CD14-positive monocyte (primary cell): ENCODE measurements at regions not wholly inside any gene's neighbourhood (a gene's known extent, or its start where the extent isn't known, plus 50 kb on each side); places are given as distances from the start of the nearest gene placed in this dataset.

Experiments
- DNase-seq, 3 donors: peaks; one replicate each; pipeline ENCODE4 v3.0.0-alpha.2; 2011 to 2022
- H2AFZ ChIP-seq: 2 replicates; pipeline ENCODE4 v1.6.0; 2012; ENCODE audit warnings: mild to moderate bottlenecking, low read depth, low read length, inconsistent platforms; ENCODE audit not compliant: insufficient read depth, poor library complexity, severe bottlenecking
- H3K27ac ChIP-seq, 2 donors: 1 replicate in 1 of 2; 2 replicates in 1 of 2; pipeline ENCODE4 v1.5.1; 2012 to 2013; ENCODE audit warnings: low read length in 2 of 2, control low read depth in 1 of 2, inconsistent platforms in 1 of 2, low read depth in 1 of 2, mild to moderate bottlenecking in 1 of 2
- H3K27me3 ChIP-seq, 2 donors: one replicate each; pipeline versions ENCODE4 v1.6.0 to v1.6.1; 2011 to 2013; ENCODE audit warnings: low read length in 2 of 2; ENCODE audit not compliant: control insufficient read depth in 2 of 2, insufficient read depth in 2 of 2
- H3K36me3 ChIP-seq, 2 donors: replicated peaks in 1 of 2; 1 replicate in 1 of 2; 2 replicates in 1 of 2; pipeline versions ENCODE4 v1.5.1 to v1.6.1; 2012 to 2013; ENCODE audit warnings: low read length in 2 of 2, control low read depth in 1 of 2, inconsistent platforms in 1 of 2, mild to moderate bottlenecking in 1 of 2; ENCODE audit not compliant: insufficient read depth in 2 of 2, control insufficient read depth in 1 of 2
- H3K4me1 ChIP-seq, 2 donors: 1 replicate in 1 of 2; 2 replicates in 1 of 2; pipeline versions ENCODE4 v1.5.1 to v1.6.1; 2012 to 2013; ENCODE audit warnings: low read length in 2 of 2, control low read depth in 1 of 2, inconsistent platforms in 1 of 2, mild to moderate bottlenecking in 1 of 2, moderate library complexity in 1 of 2; ENCODE audit not compliant: insufficient read depth in 2 of 2, control insufficient read depth in 1 of 2
- H3K4me2 ChIP-seq: replicated peaks from 2 replicates; pipeline ENCODE3; 2012; ENCODE audit warnings: low read length, moderate library complexity, mild to moderate bottlenecking; ENCODE audit not compliant: poor library complexity, severe bottlenecking; ENCODE audit errors: extremely low read depth
- H3K4me3 ChIP-seq, 3 experiments: fragments of 200-600 bp in 1 of 3; sonication (generic) in 1 of 3; replicated peaks in 1 of 3; 1 replicate in 2 of 3; 2 replicates in 1 of 3; pipeline ENCODE4 v1.5.1; 2011 to 2013; ENCODE audit warnings: low read length in 3 of 3, mild to moderate bottlenecking in 3 of 3, control low read depth in 2 of 3, low read depth in 2 of 3, inconsistent platforms in 1 of 3, moderate library complexity in 1 of 3
- H3K79me2 ChIP-seq: 2 replicates; pipeline ENCODE4 v1.6.0; 2012; ENCODE audit warnings: mild to moderate bottlenecking, control low read depth, inconsistent platforms, low read length, moderate library complexity; ENCODE audit not compliant: insufficient read depth
- H3K9ac ChIP-seq: 2 replicates; pipeline ENCODE4 v1.6.0; 2017; ENCODE audit warnings: low read length, mild to moderate bottlenecking; ENCODE audit not compliant: insufficient read depth, poor library complexity, severe bottlenecking
- H3K9me3 ChIP-seq, 2 donors: replicated peaks in 1 of 2; 1 replicate in 1 of 2; 2 replicates in 1 of 2; pipeline versions ENCODE4 v1.5.1 to v1.6.1; 2012 to 2013; ENCODE audit warnings: low read length in 2 of 2, control low read depth in 1 of 2; ENCODE audit not compliant: control insufficient read depth in 1 of 2, insufficient read depth in 1 of 2
- H4K20me1 ChIP-seq: 2 replicates; pipeline ENCODE4 v1.6.0; 2012; ENCODE audit warnings: mild to moderate bottlenecking, low read length, control low read depth, moderate library complexity; ENCODE audit not compliant: insufficient read depth
- H3K27ac Mint-ChIP-seq, 7 donors: one replicate each; pipeline ENCODE4 v1.8.0; 2020; ENCODE audit warnings: mild to moderate bottlenecking in 7 of 7, mixed read lengths in 7 of 7, moderate library complexity in 6 of 7, inconsistent platforms in 2 of 7
- H3K27me3 Mint-ChIP-seq, 3 donors: one replicate each; pipeline ENCODE4 v1.8.0; 2021 to 2022; ENCODE audit warnings: low read depth in 3 of 3, mild to moderate bottlenecking in 3 of 3, mixed read lengths in 3 of 3, moderate library complexity in 3 of 3, inconsistent platforms in 1 of 3
- H3K36me3 Mint-ChIP-seq, 2 donors: one replicate each; pipeline ENCODE4 v1.8.0; 2020; ENCODE audit warnings: mixed read lengths in 2 of 2, inconsistent platforms in 1 of 2, mild to moderate bottlenecking in 1 of 2
- H3K4me1 Mint-ChIP-seq: one replicate; pipeline ENCODE4 v1.8.0; 2020; ENCODE audit warnings: mild to moderate bottlenecking, mixed read lengths
- H3K4me3 Mint-ChIP-seq, 2 donors: one replicate each; pipeline ENCODE4 v1.8.0; 2020; ENCODE audit warnings: mild to moderate bottlenecking in 2 of 2, mixed read lengths in 2 of 2, moderate library complexity in 1 of 2
- H3K9me3 Mint-ChIP-seq, 7 donors: one replicate each; pipeline ENCODE4 v1.8.0; 2020 to 2022; ENCODE audit warnings: mixed read lengths in 7 of 7, mild to moderate bottlenecking in 6 of 7, moderate library complexity in 6 of 7, inconsistent platforms in 2 of 7
- WGBS: methylation state at CpG from one replicate; pipeline ENCODE4 v1.1.5; 2013; ENCODE audit warnings: missing lambda C conversion rate; ENCODE audit not compliant: insufficient coverage; 5-methylcytosine and 5-hydroxymethylcytosine counted together
- intact Hi-C, 2 donors: fragments of 100-400 bp; cut with micrococcal nuclease; formaldehyde crosslinking; loops; one replicate each; pipeline versions ENCODE4 v1.15.0 to v1.15.1; 2023
- TF ChIP-seq, protein P1 (sequence below): fragments of 200-600 bp; IDR thresholded peaks from one replicate; pipeline ENCODE4 v1.8.0; 2022; ENCODE audit warnings: antibody characterized with exemption, mild to moderate bottlenecking

DNA sequence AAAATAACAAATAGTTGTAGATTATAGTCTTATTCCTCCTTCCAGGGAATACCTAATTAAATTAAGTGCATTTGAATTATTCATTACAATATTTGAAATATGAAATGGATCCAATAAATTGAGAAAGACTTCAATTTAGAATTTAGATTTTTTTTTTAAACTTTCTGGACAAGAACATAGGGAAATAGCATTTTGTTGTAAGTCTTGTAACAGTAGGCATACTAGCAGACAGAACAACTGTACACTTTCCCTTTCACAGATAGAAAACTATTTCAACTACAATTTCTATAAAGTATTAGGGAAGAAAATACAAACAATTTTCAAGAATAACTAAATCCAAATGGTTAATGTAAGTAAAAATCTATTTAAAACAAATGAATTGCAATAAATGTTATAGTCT, 577.5 kb downstream of the USP25 start:
- no peaks in the 10 kb centered on the region for H3K4me1 Mint-ChIP-seq
- no peaks in the 10 kb centered on the region for H3K27me3 Mint-ChIP-seq
- TF ChIP-seq, protein P1, sequence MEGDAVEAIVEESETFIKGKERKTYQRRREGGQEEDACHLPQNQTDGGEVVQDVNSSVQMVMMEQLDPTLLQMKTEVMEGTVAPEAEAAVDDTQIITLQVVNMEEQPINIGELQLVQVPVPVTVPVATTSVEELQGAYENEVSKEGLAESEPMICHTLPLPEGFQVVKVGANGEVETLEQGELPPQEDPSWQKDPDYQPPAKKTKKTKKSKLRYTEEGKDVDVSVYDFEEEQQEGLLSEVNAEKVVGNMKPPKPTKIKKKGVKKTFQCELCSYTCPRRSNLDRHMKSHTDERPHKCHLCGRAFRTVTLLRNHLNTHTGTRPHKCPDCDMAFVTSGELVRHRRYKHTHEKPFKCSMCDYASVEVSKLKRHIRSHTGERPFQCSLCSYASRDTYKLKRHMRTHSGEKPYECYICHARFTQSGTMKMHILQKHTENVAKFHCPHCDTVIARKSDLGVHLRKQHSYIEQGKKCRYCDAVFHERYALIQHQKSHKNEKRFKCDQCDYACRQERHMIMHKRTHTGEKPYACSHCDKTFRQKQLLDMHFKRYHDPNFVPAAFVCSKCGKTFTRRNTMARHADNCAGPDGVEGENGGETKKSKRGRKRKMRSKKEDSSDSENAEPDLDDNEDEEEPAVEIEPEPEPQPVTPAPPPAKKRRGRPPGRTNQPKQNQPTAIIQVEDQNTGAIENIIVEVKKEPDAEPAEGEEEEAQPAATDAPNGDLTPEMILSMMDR: no peak
- no peak for DNase-seq
- H3K79me2 ChIP-seq: no peaks in the 10 kb centered on the region
- no peaks in the 10 kb centered on the region for H3K27me3 ChIP-seq
- H3K27ac ChIP-seq: no peak overlapping the region
- no peaks in the 10 kb centered on the region for H3K36me3 ChIP-seq
- intact Hi-C loops: no loop called here
- no peak overlapping the region for H3K4me2 ChIP-seq
- no peaks in the 10 kb centered on the region for H3K36me3 Mint-ChIP-seq
- peaks cover 0 to 1% (median 0%) of the 10 kb centered on the region in 7 donors for H3K9me3 Mint-ChIP-seq
- no peak overlapping the region for H3K9ac ChIP-seq
- H4K20me1 ChIP-seq: no peaks in the 10 kb centered on the region
- no peak overlapping the region for H2AFZ ChIP-seq
- no peak overlapping the region for H3K4me3 Mint-ChIP-seq
- H3K4me3 ChIP-seq: no peak overlapping the region
- no peaks in the 10 kb centered on the region for H3K4me1 ChIP-seq
- H3K27ac Mint-ChIP-seq: no peak overlapping the region
- H3K9me3 ChIP-seq: no peaks in the 10 kb centered on the region

DNA sequence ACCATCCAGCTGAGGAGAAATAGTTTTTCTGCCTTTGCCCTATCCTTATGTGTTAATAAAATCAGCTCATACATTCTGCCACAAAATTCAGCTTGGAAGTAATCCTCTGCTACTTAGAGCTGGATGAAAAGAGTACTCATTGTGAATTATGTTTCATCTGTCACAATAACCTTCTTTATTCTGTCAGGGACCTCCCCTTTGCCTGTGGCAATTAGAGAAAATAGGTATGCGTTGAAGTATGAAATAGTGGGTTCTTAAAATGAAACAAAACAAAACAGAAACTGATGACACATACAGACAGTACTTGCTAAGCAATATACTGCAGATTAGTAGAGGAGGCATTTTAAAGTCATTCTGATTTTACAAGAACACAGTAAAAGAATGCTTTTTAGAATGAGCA, 578.5 kb downstream of the USP25 start:
- H3K9me3 Mint-ChIP-seq: peaks cover 0 to 1% (median 0%) of the 10 kb centered on the region in 7 donors
- no peaks in the 10 kb centered on the region for H3K4me1 Mint-ChIP-seq
- H3K4me1 ChIP-seq: no peaks in the 10 kb centered on the region
- no peaks in the 10 kb centered on the region for H3K27me3 ChIP-seq
- no peak overlapping the region for H3K9ac ChIP-seq
- H3K4me3 ChIP-seq: no peak overlapping the region
- intact Hi-C loops: no loop called here
- H2AFZ ChIP-seq: no peak overlapping the region
- H3K27me3 Mint-ChIP-seq: no peaks in the 10 kb centered on the region
- no peaks in the 10 kb centered on the region for H3K36me3 Mint-ChIP-seq
- no peaks in the 10 kb centered on the region for H3K36me3 ChIP-seq
- H3K79me2 ChIP-seq: no peaks in the 10 kb centered on the region
- no CpG with 5 or more reads among the region's 1 CpG for WGBS
- no peak overlapping the region for H3K27ac ChIP-seq
- H3K27ac Mint-ChIP-seq: no peak overlapping the region
- DNase-seq: no peak
- H3K4me2 ChIP-seq: no peak overlapping the region
- H3K9me3 ChIP-seq: no peaks in the 10 kb centered on the region
- TF ChIP-seq, protein P1: no peak
- no peak overlapping the region for H3K4me3 Mint-ChIP-seq
- H4K20me1 ChIP-seq: no peaks in the 10 kb centered on the region
